Esophagus squamous epithelium (tissue), 4 donors: ENCODE measurements at regions not wholly inside any gene's neighbourhood (a gene's known extent, or its start where the extent isn't known, plus 50 kb on each side); places are given as distances from the start of the nearest gene placed in this dataset.

Experiments used
- POLR2A ChIP-seq, 4 donors: fragments of 450-650 bp; IDR thresholded peaks; one replicate each; pipeline ENCODE4 v1.6.1; 2017; ENCODE audit warnings: antibody characterized with exemption in 4 of 4, mild to moderate bottlenecking in 4 of 4, moderate library complexity in 3 of 4
- TF ChIP-seq, protein P1 (sequence below), 6 experiments: fragments of 450-650 bp in 4 of 6; fragments of 200-600 bp in 2 of 6; sonication (generic) in 2 of 6; IDR thresholded peaks; one replicate each; pipeline ENCODE4 v1.5.1; 2016 to 2019; ENCODE audit warnings: antibody characterized with exemption in 6 of 6, mild to moderate bottlenecking in 4 of 6, moderate library complexity in 4 of 6

DNA sequence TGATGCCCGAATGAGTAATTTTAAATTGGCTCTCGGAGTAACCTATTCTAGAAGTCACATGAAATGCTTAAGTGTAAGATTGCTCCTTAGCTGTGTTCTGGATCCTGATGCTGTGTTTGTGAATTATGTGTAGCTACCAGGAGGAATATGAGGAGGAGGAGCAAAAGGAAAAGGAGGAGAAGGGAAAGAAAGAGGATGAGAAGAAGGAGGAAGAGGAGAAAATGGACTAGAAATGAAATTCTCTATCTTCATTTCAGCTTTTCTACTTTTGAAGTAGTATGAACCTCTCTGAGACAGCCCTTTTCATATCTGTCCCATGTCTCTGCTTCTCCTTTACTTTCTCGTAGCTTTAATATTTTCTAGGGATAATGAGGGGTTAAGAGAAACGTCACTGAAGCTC lies 119.4 kb upstream of the ACTBL2 start:
- TF ChIP-seq, protein P1, sequence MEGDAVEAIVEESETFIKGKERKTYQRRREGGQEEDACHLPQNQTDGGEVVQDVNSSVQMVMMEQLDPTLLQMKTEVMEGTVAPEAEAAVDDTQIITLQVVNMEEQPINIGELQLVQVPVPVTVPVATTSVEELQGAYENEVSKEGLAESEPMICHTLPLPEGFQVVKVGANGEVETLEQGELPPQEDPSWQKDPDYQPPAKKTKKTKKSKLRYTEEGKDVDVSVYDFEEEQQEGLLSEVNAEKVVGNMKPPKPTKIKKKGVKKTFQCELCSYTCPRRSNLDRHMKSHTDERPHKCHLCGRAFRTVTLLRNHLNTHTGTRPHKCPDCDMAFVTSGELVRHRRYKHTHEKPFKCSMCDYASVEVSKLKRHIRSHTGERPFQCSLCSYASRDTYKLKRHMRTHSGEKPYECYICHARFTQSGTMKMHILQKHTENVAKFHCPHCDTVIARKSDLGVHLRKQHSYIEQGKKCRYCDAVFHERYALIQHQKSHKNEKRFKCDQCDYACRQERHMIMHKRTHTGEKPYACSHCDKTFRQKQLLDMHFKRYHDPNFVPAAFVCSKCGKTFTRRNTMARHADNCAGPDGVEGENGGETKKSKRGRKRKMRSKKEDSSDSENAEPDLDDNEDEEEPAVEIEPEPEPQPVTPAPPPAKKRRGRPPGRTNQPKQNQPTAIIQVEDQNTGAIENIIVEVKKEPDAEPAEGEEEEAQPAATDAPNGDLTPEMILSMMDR (IDR thresholded peaks at IDR 0.05), result no peak
- TF ChIP-seq POLR2A (IDR thresholded peaks at IDR 0.05), result no peak
